Activated CD8-positive, alpha-beta T cell treated with anti-CD3 and anti-CD28 coated beads, Interleukin-2, amount 10 ng/mL, durations not matched to agents 7 days and 5 days (primary cell): ENCODE measurements at regions not wholly inside any gene's neighbourhood (a gene's known extent, or its start where the extent isn't known, plus 50 kb on each side); places are given as distances from the start of the nearest gene placed in this dataset.

Source experiments
- ATAC-seq: fragments of 150-1000 bp; cut with Tn5 transposase; one replicate; pipeline ENCODE4 v1.10.0; 2021; ENCODE audit warnings: moderate library complexity
- CTCF ChIA-PET: fragments of 350-600 bp; sonication (Branson Sonifier 250); formaldehyde crosslinking; loops from one replicate; lab custom pipeline; 2021; ENCODE audit warnings: antibody characterized with exemption; lab: Charles Lee
- POLR2A ChIA-PET: fragments of 350-600 bp; sonication (Branson Sonifier 250); formaldehyde crosslinking; loops from one replicate; lab custom pipeline; 2021; ENCODE audit warnings: antibody characterized with exemption; lab: Charles Lee
- DNase-seq: peaks from one replicate; pipeline ENCODE4 v3.0.0-alpha.2; 2020
- H3K27ac Mint-ChIP-seq: one replicate; pipeline ENCODE4 v1.8.0; 2021; ENCODE audit warnings: mild to moderate bottlenecking, mixed read lengths
- H3K27me3 Mint-ChIP-seq: one replicate; pipeline ENCODE4 v1.8.0; 2021; ENCODE audit warnings: low read depth, mixed read lengths
- H3K36me3 Mint-ChIP-seq: one replicate; pipeline ENCODE4 v1.8.0; 2021; ENCODE audit warnings: low read depth, mixed read lengths
- H3K4me1 Mint-ChIP-seq: one replicate; pipeline ENCODE4 v1.8.0; 2021; ENCODE audit warnings: low read depth, mixed read lengths
- H3K4me3 Mint-ChIP-seq: one replicate; pipeline ENCODE4 v1.8.0; 2021; ENCODE audit warnings: mild to moderate bottlenecking, mixed read lengths
- H3K9me3 Mint-ChIP-seq: one replicate; pipeline ENCODE4 v1.8.0; 2022; ENCODE audit warnings: mixed read lengths; ENCODE audit not compliant: insufficient read depth

- ChIA-PET CTCF (interaction anchor here (0.7 kb wide), 1 partner anchor 744 kb away, joined by 4 read pairs; no protein-coding TSS in a partner anchor), POLR2A (no interaction called here)
- Mint-ChIP-seq H3K9me3 (no peaks in the 10 kb centered on the region), H3K4me3 (no peak overlapping the region), H3K36me3 (no peaks in the 10 kb centered on the region), H3K4me1 (no peaks in the 10 kb centered on the region), H3K27ac (no peak overlapping the region), H3K27me3 (no peaks in the 10 kb centered on the region)
- ATAC-seq, result no peak
- no peak for DNase-seq
Measured at GRCh38 chr7:124444696-124445480, 320.7 kb downstream of the GPR37 start.

- Mint-ChIP-seq H3K4me3 (no peak overlapping the region), H3K36me3 (no peaks in the 10 kb centered on the region), H3K27ac (no peak overlapping the region), H3K27me3 (no peaks in the 10 kb centered on the region), H3K9me3 (no peaks in the 10 kb centered on the region), H3K4me1 (no peaks in the 10 kb centered on the region)
- ATAC-seq (no peak), DNase-seq (no peak)
- ChIA-PET POLR2A (no interaction called here), CTCF (no interaction called here)
Measured at GRCh38 chr7:124443762-124444161, 321.8 kb downstream of the GPR37 start.

GRCh38 chr7:124440081-124440480 lies 325.5 kb downstream of the GPR37 start:
- H3K27ac Mint-ChIP-seq, result no peak overlapping the region
- H3K9me3 Mint-ChIP-seq, result peaks cover 4% of the 10 kb centered on the region
- no peak for DNase-seq
- ChIA-PET POLR2A (no interaction called here), CTCF (no interaction called here)
- H3K4me3 Mint-ChIP-seq, result no peak overlapping the region
- H3K4me1 Mint-ChIP-seq, result no peaks in the 10 kb centered on the region
- H3K36me3 Mint-ChIP-seq, result no peaks in the 10 kb centered on the region
- no peak for ATAC-seq
- H3K27me3 Mint-ChIP-seq, result no peaks in the 10 kb centered on the region

- no peaks in the 10 kb centered on the region for H3K4me1 Mint-ChIP-seq
- no peak overlapping the region for H3K27ac Mint-ChIP-seq
- no peak for ATAC-seq
- ChIA-PET CTCF (no interaction called here), POLR2A (no interaction called here)
- H3K27me3 Mint-ChIP-seq, result no peaks in the 10 kb centered on the region
- H3K4me3 Mint-ChIP-seq, result no peak overlapping the region
- H3K9me3 Mint-ChIP-seq, result peaks cover 5% of the 10 kb centered on the region
- no peaks in the 10 kb centered on the region for H3K36me3 Mint-ChIP-seq
- no peak for DNase-seq
Measured at GRCh38 chr7:124432009-124432578, 333.5 kb downstream of the GPR37 start.

- no peaks in the 10 kb centered on the region for H3K27me3 Mint-ChIP-seq
- no peak for DNase-seq
- no peak overlapping the region for H3K4me3 Mint-ChIP-seq
- no peaks in the 10 kb centered on the region for H3K36me3 Mint-ChIP-seq
- H3K4me1 Mint-ChIP-seq, result no peaks in the 10 kb centered on the region
- no peaks in the 10 kb centered on the region for H3K9me3 Mint-ChIP-seq
- POLR2A ChIA-PET, result no interaction called here
- no peak for ATAC-seq
- CTCF ChIA-PET, result no interaction called here
- no peak overlapping the region for H3K27ac Mint-ChIP-seq
Measured at GRCh38 chr7:124429923-124430322, 335.7 kb downstream of the GPR37 start.

- Mint-ChIP-seq H3K4me3 (no peak overlapping the region), H3K27ac (no peak overlapping the region), H3K9me3 (no peaks in the 10 kb centered on the region), H3K36me3 (no peaks in the 10 kb centered on the region), H3K4me1 (no peaks in the 10 kb centered on the region), H3K27me3 (no peaks in the 10 kb centered on the region)
- DNase-seq, result no peak
- CTCF ChIA-PET, result no interaction called here
- ATAC-seq, result no peak
- POLR2A ChIA-PET, result no interaction called here
Measured at GRCh38 chr7:124428781-124429180, 336.8 kb downstream of the GPR37 start.

GRCh38 chr7:124426621-124427020 lies 339.0 kb downstream of the GPR37 start:
- ChIA-PET POLR2A (no interaction called here), CTCF (no interaction called here)
- ATAC-seq (no peak), DNase-seq (no peak)
- H3K4me1 Mint-ChIP-seq, result no peaks in the 10 kb centered on the region
- no peaks in the 10 kb centered on the region for H3K27me3 Mint-ChIP-seq
- H3K36me3 Mint-ChIP-seq, result no peaks in the 10 kb centered on the region
- no peaks in the 10 kb centered on the region for H3K9me3 Mint-ChIP-seq
- H3K27ac Mint-ChIP-seq, result no peak overlapping the region
- H3K4me3 Mint-ChIP-seq, result no peak overlapping the region

GRCh38 chr7:124423863-124424262 lies 341.7 kb downstream of the GPR37 start:
- Mint-ChIP-seq H3K4me3 (no peak overlapping the region), H3K27me3 (no peaks in the 10 kb centered on the region), H3K36me3 (no peaks in the 10 kb centered on the region), H3K4me1 (no peaks in the 10 kb centered on the region), H3K27ac (no peak overlapping the region), H3K9me3 (no peaks in the 10 kb centered on the region)
- CTCF ChIA-PET, result no interaction called here
- POLR2A ChIA-PET, result no interaction called here
- DNase-seq (no peak), ATAC-seq (no peak)

GRCh38 chr7:124422081-124422480 lies 343.5 kb downstream of the GPR37 start:
- Mint-ChIP-seq H3K9me3 (no peaks in the 10 kb centered on the region), H3K27ac (no peak overlapping the region), H3K4me3 (no peak overlapping the region), H3K4me1 (no peaks in the 10 kb centered on the region), H3K36me3 (no peaks in the 10 kb centered on the region), H3K27me3 (no peaks in the 10 kb centered on the region)
- ATAC-seq (no peak), DNase-seq (no peak)
- ChIA-PET CTCF (no interaction called here), POLR2A (no interaction called here)

- ChIA-PET POLR2A (no interaction called here), CTCF (no interaction called here)
- Mint-ChIP-seq H3K27me3 (no peaks in the 10 kb centered on the region), H3K4me1 (no peaks in the 10 kb centered on the region), H3K27ac (no peak overlapping the region), H3K4me3 (no peak overlapping the region), H3K36me3 (no peaks in the 10 kb centered on the region), H3K9me3 (no peaks in the 10 kb centered on the region)
- ATAC-seq (no peak), DNase-seq (no peak)
Measured at GRCh38 chr7:124420367-124420766, 345.2 kb downstream of the GPR37 start.

GRCh38 chr7:124413029-124413428 lies 352.6 kb downstream of the GPR37 start:
- no peaks in the 10 kb centered on the region for H3K9me3 Mint-ChIP-seq
- DNase-seq, result no peak
- ChIA-PET CTCF (no interaction called here), POLR2A (no interaction called here)
- no peaks in the 10 kb centered on the region for H3K36me3 Mint-ChIP-seq
- no peak for ATAC-seq
- no peak overlapping the region for H3K4me3 Mint-ChIP-seq
- H3K27ac Mint-ChIP-seq, result no peak overlapping the region
- no peaks in the 10 kb centered on the region for H3K27me3 Mint-ChIP-seq
- no peaks in the 10 kb centered on the region for H3K4me1 Mint-ChIP-seq

GRCh38 chr7:124412531-124412930 lies 353.1 kb downstream of the GPR37 start:
- ChIA-PET POLR2A (no interaction called here), CTCF (no interaction called here)
- Mint-ChIP-seq H3K27ac (no peak overlapping the region), H3K36me3 (no peaks in the 10 kb centered on the region), H3K27me3 (no peaks in the 10 kb centered on the region), H3K4me3 (no peak overlapping the region), H3K9me3 (no peaks in the 10 kb centered on the region), H3K4me1 (no peaks in the 10 kb centered on the region)
- no peak for DNase-seq
- ATAC-seq, result no peak
